GM23338 (cell line): ENCODE measurements at regions not wholly inside any gene's neighbourhood (a gene's known extent, or its start where the extent isn't known, plus 50 kb on each side); places are given as distances from the start of the nearest gene placed in this dataset.

Experiments
- ATAC-seq: fragments of 200-7000 bp; cut with Tn5 transposase; 3 replicates; pipeline ENCODE4 v1.9.1; 2020
- DNase-seq: peaks from one replicate; pipeline ENCODE4 v3.0.0-alpha.2; 2015; ENCODE audit warnings: low spot score
- H2AFZ ChIP-seq: fragments of 200-600 bp; sonication (generic); 2 replicates; pipeline ENCODE4 v1.8.0; 2016; ENCODE audit warnings: antibody characterized with exemption, mild to moderate bottlenecking, moderate library complexity
- H3F3A ChIP-seq: fragments of 200-600 bp; sonication (generic); replicated peaks from 2 replicates; pipeline ENCODE4 v1.8.0; 2017; ENCODE audit warnings: antibody characterized with exemption, mixed run types, low read depth
- H3K27ac ChIP-seq: fragments of 200-600 bp; sonication (generic); 2 replicates; pipeline ENCODE4 v1.6.1; 2016; ENCODE audit warnings: low read depth
- H3K27me3 ChIP-seq: fragments of 200-600 bp; sonication (generic); 2 replicates; pipeline ENCODE4 v1.8.0; 2016; ENCODE audit warnings: mild to moderate bottlenecking, mixed run types, moderate library complexity; ENCODE audit not compliant: insufficient read depth
- H3K36me3 ChIP-seq: fragments of 200-600 bp; sonication (generic); 2 replicates; pipeline ENCODE4 v1.8.0; 2016; ENCODE audit warnings: mild to moderate bottlenecking; ENCODE audit not compliant: insufficient read depth
- H3K4me1 ChIP-seq: fragments of 200-600 bp; sonication (generic); 2 replicates; pipeline ENCODE4 v1.8.0; 2016; ENCODE audit warnings: mild to moderate bottlenecking, moderate library complexity; ENCODE audit not compliant: insufficient read depth
- H3K4me2 ChIP-seq: fragments of 200-600 bp; sonication (generic); 2 replicates; pipeline ENCODE4 v1.7.1; 2017; ENCODE audit warnings: mixed run types
- H3K4me3 ChIP-seq: fragments of 200-600 bp; sonication (generic); 2 replicates; pipeline ENCODE4 v1.6.1; 2016; ENCODE audit warnings: mixed run types
- H3K79me2 ChIP-seq: fragments of 200-600 bp; sonication (generic); replicated peaks from 2 replicates; pipeline ENCODE4 v1.8.0; 2017; ENCODE audit warnings: mild to moderate bottlenecking; ENCODE audit not compliant: insufficient read depth
- H3K9me2 ChIP-seq: fragments of 200-600 bp; sonication (generic); 2 replicates; pipeline ENCODE4 v1.8.0; 2017; ENCODE audit not compliant: insufficient read depth
- H4K20me1 ChIP-seq: fragments of 200-600 bp; sonication (generic); replicated peaks from 2 replicates; pipeline ENCODE4 v1.8.0; 2017; ENCODE audit warnings: mild to moderate bottlenecking; ENCODE audit not compliant: insufficient read depth
- H3K27ac Mint-ChIP-seq: 2 replicates; pipeline ENCODE4 v1.8.0; 2020; ENCODE audit warnings: inconsistent platforms, mild to moderate bottlenecking, moderate library complexity, mixed read lengths
- H3K27me3 Mint-ChIP-seq: 3 replicates; pipeline ENCODE4 v1.8.0; 2022; ENCODE audit warnings: low read depth, mild to moderate bottlenecking, moderate library complexity, mixed read lengths, inconsistent platforms; ENCODE audit not compliant: insufficient read depth, poor library complexity
- H3K36me3 Mint-ChIP-seq: 3 replicates; pipeline ENCODE4 v1.8.0; 2021; ENCODE audit warnings: low read depth, mild to moderate bottlenecking, inconsistent platforms, moderate library complexity, mixed read lengths
- H3K4me1 Mint-ChIP-seq: 3 replicates; pipeline ENCODE4 v1.8.0; 2020; ENCODE audit warnings: mild to moderate bottlenecking, inconsistent platforms, mixed read lengths
- H3K4me3 Mint-ChIP-seq: 3 replicates; pipeline ENCODE4 v1.8.0; 2021; ENCODE audit warnings: moderate library complexity, mild to moderate bottlenecking, inconsistent platforms, mixed read lengths
- H3K9me3 Mint-ChIP-seq: 3 replicates; pipeline ENCODE4 v1.8.0; 2020; ENCODE audit warnings: moderate library complexity, mild to moderate bottlenecking, inconsistent platforms, mixed read lengths
- EZH2 ChIP-seq: fragments of 200-600 bp; sonication (generic); IDR thresholded peaks from one replicate; pipeline ENCODE4 v1.8.0; 2017; ENCODE audit warnings: antibody characterized with exemption, mild to moderate bottlenecking, low read depth; ENCODE audit not compliant: unreplicated experiment
- JUNB ChIP-seq: IDR thresholded peaks from one replicate; pipeline ENCODE4 v1.6.1; 2016; ENCODE audit warnings: antibody characterized with exemption; ENCODE audit not compliant: unreplicated experiment
- NANOG ChIP-seq: IDR thresholded peaks from 2 replicates; pipeline ENCODE4 v1.6.1; 2016; ENCODE audit warnings: antibody characterized with exemption, borderline replicate concordance
- ZNF462 ChIP-seq: fragments of 250-450 bp; sonication (Bioruptor Pico); IDR thresholded peaks from 2 replicates; pipeline ENCODE4 v1.5.0; 2020; ENCODE audit warnings: mild to moderate bottlenecking, moderate library complexity
- TF ChIP-seq, protein P1 (sequence below): IDR thresholded peaks from one replicate; pipeline ENCODE4 v1.6.1; 2018; ENCODE audit warnings: antibody characterized with exemption; ENCODE audit not compliant: unreplicated experiment
- TF ChIP-seq, protein P2 (sequence below), 2 experiments: fragments of 200-600 bp in 1 of 2; sonication (generic) in 1 of 2; conservative IDR thresholded peaks; 2 replicates each; pipeline versions ENCODE4 v1.5.1 to v1.6.1; 2016 to 2017; ENCODE audit warnings: antibody characterized with exemption in 2 of 2, low read depth in 2 of 2, mild to moderate bottlenecking in 2 of 2, moderate library complexity in 1 of 2

- TF ChIP-seq ZNF462 (CRISPR knock-in tag) (no peak), JUNB (no peak), NANOG (no peak)
- TF ChIP-seq, protein P1, sequence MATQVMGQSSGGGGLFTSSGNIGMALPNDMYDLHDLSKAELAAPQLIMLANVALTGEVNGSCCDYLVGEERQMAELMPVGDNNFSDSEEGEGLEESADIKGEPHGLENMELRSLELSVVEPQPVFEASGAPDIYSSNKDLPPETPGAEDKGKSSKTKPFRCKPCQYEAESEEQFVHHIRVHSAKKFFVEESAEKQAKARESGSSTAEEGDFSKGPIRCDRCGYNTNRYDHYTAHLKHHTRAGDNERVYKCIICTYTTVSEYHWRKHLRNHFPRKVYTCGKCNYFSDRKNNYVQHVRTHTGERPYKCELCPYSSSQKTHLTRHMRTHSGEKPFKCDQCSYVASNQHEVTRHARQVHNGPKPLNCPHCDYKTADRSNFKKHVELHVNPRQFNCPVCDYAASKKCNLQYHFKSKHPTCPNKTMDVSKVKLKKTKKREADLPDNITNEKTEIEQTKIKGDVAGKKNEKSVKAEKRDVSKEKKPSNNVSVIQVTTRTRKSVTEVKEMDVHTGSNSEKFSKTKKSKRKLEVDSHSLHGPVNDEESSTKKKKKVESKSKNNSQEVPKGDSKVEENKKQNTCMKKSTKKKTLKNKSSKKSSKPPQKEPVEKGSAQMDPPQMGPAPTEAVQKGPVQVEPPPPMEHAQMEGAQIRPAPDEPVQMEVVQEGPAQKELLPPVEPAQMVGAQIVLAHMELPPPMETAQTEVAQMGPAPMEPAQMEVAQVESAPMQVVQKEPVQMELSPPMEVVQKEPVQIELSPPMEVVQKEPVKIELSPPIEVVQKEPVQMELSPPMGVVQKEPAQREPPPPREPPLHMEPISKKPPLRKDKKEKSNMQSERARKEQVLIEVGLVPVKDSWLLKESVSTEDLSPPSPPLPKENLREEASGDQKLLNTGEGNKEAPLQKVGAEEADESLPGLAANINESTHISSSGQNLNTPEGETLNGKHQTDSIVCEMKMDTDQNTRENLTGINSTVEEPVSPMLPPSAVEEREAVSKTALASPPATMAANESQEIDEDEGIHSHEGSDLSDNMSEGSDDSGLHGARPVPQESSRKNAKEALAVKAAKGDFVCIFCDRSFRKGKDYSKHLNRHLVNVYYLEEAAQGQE = no peak
Measured at GRCh38 chr15:70185251-70185711, 87.6 kb upstream of the TLE3 start (continued).

DNA sequence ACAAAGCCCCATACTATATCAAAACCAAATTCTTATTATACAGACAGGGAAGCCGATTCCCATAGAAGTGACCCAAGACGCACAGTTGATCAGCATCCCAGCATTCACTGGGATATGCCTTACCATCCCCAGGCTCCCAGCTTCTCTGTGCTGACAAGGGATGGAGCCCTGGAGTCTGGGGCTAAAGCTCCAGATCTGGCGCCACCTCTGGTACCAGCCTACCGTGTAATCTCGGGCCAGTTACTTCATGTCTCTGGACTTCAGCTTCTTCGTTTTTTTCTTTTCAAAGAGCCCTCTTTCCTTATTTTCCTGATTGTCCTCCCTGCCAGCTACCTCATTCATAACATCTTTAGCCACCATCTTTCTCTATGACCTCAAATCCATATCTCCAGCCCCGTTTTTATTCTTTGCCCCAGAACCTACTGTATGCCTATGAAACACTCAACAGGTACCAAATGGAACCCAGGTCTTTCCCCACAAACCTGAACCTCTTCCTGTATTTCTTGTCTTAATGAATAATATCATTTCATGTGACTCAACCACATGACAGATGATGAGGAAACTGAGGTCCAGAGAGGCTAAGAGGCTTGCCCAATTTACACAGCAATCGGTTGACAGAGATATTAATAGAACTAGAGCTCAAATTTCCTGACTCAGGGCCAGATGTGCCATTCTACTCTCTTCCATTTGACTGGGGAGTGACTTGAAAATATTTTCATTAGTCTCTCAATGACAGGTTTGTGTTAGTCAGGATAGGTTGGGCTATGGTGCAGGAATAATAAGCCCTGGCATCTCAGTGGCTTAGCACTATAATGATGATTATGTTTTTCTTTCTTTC is 85.4 kb upstream of the TLE3 start:
- ATAC-seq (peak; percentile 81), DNase-seq (peak; percentile 57)
- Histone ChIP-seq H3K4me1 (no peaks in the 10 kb centered on the region), H4K20me1 (no peaks in the 10 kb centered on the region), H3K36me3 (no peaks in the 10 kb centered on the region), H3K9me2 (no peaks in the 10 kb centered on the region), H3K27ac (no peak overlapping the region), H3K27me3 (no peaks in the 10 kb centered on the region), H3F3A (no peaks in the 10 kb centered on the region), H2AFZ (no peak overlapping the region), H3K4me2 (no peak overlapping the region), H3K79me2 (no peaks in the 10 kb centered on the region), H3K4me3 (no peak overlapping the region)
- no peaks in the 10 kb centered on the region for H3K36me3 Mint-ChIP-seq
- H3K4me1 Mint-ChIP-seq = peaks cover 6% of the 10 kb centered on the region
- no peak overlapping the region for H3K27ac Mint-ChIP-seq
- peaks cover 8% of the 10 kb centered on the region for H3K27me3 Mint-ChIP-seq
- no peak for TF ChIP-seq EZH2
- TF ChIP-seq, protein P2, sequence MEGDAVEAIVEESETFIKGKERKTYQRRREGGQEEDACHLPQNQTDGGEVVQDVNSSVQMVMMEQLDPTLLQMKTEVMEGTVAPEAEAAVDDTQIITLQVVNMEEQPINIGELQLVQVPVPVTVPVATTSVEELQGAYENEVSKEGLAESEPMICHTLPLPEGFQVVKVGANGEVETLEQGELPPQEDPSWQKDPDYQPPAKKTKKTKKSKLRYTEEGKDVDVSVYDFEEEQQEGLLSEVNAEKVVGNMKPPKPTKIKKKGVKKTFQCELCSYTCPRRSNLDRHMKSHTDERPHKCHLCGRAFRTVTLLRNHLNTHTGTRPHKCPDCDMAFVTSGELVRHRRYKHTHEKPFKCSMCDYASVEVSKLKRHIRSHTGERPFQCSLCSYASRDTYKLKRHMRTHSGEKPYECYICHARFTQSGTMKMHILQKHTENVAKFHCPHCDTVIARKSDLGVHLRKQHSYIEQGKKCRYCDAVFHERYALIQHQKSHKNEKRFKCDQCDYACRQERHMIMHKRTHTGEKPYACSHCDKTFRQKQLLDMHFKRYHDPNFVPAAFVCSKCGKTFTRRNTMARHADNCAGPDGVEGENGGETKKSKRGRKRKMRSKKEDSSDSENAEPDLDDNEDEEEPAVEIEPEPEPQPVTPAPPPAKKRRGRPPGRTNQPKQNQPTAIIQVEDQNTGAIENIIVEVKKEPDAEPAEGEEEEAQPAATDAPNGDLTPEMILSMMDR (conservative IDR thresholded peaks at IDR 0.05; ENCODE audit: low read depth in 2 of 2) = peak; percentile 30 to 61; a peak in 3 of 4 replicates
- no peak overlapping the region for H3K4me3 Mint-ChIP-seq
- H3K9me3 Mint-ChIP-seq = no peaks in the 10 kb centered on the region
